Motor neuron (in vitro differentiated cells): ENCODE measurements at regions not wholly inside any gene's neighbourhood (a gene's known extent, or its start where the extent isn't known, plus 50 kb on each side); places are given as distances from the start of the nearest gene placed in this dataset.

ENCODE experiments used
- ATAC-seq, 8 experiments: fragments of 200-7000 bp; cut with Tn5 transposase; replicated peaks in 6 of 8; 2 replicates each; pipeline ENCODE4 v1.8.0; 2021; ENCODE audit warnings: mild to moderate bottlenecking in 8 of 8, moderate library complexity in 8 of 8
- H3K27ac ChIP-seq, 2 donors: fragments of 250-450 bp; sonication (Bioruptor Pico); 2 replicates each; pipeline ENCODE4 v1.9.0; 2021; ENCODE audit warnings: antibody characterized with exemption in 2 of 2, mild to moderate bottlenecking in 2 of 2, moderate library complexity in 1 of 2
- H3K4me1 ChIP-seq, 2 donors: fragments of 250-450 bp; sonication (Bioruptor Pico); replicated peaks in 1 of 2; 2 replicates each; pipeline ENCODE4 v1.6.1; 2021; ENCODE audit warnings: antibody characterized with exemption in 2 of 2, mild to moderate bottlenecking in 2 of 2, moderate library complexity in 1 of 2
- H3K4me3 ChIP-seq, 5 donors: fragments of 250-450 bp; sonication (Bioruptor Pico); 2 replicates each; pipeline ENCODE4 v1.9.0; 2021; ENCODE audit warnings: antibody characterized with exemption in 5 of 5, mild to moderate bottlenecking in 5 of 5, moderate library complexity in 4 of 5
- WGBS, 10 experiments: fragments of 450-650 bp; shearing (Covaris generic); methylation state at CpG; one replicate each; pipeline ENCODE4 v1.0.0; 2022; 5-methylcytosine and 5-hydroxymethylcytosine counted together
- in situ Hi-C, 9 experiments: fragments of 400-800 bp; cut with MboI; loops; one replicate each; pipeline ENCODE4 v1.15.0; 2021; ENCODE audit warnings: low sequenced_read_pairs in 9 of 9, low pct_unique_long_range_greater_than_20kb in 2 of 9; ENCODE audit not compliant: unreplicated experiment in 9 of 9

DNA sequence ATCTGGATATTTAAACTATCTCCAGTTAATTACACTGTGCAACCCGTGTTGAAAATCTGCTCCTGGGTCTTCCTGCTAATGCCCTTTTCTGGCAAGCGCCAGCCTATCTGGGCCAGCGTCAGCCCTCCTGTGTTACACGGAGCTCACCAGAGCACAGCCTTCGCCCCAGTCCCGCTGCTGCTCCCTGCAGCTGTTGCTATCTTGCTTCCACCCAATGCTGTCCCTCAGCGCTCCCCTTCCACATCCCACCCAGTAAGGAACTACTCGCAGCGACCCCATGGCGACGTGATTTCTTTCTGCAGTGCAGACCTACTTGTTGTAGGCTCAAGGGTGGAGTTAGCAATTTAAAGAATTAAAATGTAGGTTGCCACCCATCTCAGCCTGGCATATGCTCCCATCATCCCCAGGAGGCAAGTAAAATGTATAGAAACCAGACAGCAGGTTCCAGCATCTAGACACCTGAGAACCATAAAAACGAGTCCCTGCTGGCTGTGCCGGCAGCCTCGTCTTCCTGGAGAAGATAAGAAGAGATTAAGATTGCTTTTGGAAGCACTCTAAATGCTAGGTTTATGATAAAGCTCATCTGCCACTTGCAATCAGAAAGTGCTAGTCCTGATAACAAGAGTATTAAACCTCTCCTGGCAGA is 254.3 kb upstream of the FOXQ1 start:
- in situ Hi-C loops, result no loop called here
- H3K4me3 ChIP-seq, result no peak overlapping the region
- no peak for ATAC-seq
- no peak overlapping the region for H3K27ac ChIP-seq
- WGBS, 10 experiments, result 47 to 90% (median 76%) methylated on average over 1 to 13 of the region's 14 CpGs; no CpG with 5 or more reads in 3 of the 10 experiments
- H3K4me1 ChIP-seq, result no peaks in the 10 kb centered on the region

DNA sequence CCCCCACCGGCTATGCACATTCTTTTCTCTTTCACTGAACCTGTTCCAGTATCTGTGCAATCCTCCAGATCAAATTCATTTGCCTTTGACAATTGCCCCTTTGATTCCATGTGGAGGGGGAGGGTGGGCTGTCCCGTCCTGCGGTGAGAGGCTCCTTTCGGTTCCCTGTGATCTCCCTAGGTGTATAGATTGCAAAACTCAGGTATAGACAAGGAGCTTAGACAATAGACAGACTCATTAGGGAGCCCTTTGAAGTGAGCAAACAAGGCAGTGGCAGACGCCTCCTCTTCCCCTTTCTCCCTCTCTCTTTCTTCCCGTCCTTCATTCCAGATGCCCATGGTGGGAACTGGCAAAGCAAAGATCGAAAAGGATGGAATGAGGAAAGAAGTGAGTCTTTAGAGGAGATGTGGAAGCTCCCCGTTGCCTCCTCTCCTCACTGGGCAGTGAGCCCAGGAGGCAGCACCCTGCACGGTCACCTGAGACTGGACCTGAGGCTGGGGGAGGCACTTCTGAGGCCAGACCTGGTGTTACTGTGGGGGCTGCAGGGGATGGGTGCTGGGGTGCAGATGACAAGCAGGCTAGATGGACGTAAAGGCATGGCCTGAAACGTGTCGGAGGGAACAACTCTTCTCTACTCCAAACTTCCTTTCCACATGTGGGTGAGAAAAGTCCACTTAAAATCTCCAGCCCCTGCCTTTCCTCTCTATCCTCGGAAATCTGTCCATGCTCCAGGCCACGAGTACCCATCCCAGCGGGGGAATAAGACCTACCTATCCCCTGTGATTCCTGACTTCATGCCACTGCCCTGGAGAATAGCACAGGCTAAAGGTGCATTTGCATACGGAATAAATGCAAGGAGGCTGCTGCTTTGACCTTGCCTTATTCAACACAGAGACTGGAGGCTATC is 256.6 kb upstream of the FOXQ1 start:
- 37 to 80% (median 55%) methylated on average over 1 to 9 of the region's 16 CpGs; no CpG with 5 or more reads in 1 of the 10 experiments for WGBS, 10 experiments

DNA sequence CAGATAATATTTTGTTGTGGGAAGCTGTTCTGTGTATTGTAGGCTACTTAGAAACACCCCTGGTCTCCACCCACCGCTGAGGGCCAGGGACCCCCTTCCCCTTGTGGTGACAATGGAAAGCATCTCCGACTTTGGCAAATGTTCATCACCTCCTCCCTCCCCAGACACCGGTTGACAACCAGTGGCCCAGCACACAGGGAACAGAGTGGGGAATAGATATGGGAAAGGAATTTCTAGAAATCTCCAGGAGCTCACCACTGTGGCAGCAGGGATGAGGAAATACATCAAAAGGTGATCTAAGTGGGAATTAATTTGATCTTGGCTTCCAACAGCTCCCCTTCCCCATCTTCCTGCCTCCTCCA is 257.3 kb upstream of the FOXQ1 start:
- H3K4me1 ChIP-seq, result no peaks in the 10 kb centered on the region
- 20 to 100% (median 80%) methylated on average over 1 to 2 of the region's 3 CpGs; no CpG with 5 or more reads in 3 of the 10 experiments for WGBS, 10 experiments
- H3K27ac ChIP-seq, result no peak overlapping the region
- ATAC-seq, result no peak
- H3K4me3 ChIP-seq, result no peak overlapping the region
- in situ Hi-C loops, result no loop called here

More for the DNA sequence above, 256.6 kb upstream of the FOXQ1 start:
- Histone ChIP-seq H3K27ac (no peak overlapping the region), H3K4me1 (no peaks in the 10 kb centered on the region), H3K4me3 (no peak overlapping the region)
- in situ Hi-C loops, result no loop called here
- ATAC-seq, result no peak

DNA sequence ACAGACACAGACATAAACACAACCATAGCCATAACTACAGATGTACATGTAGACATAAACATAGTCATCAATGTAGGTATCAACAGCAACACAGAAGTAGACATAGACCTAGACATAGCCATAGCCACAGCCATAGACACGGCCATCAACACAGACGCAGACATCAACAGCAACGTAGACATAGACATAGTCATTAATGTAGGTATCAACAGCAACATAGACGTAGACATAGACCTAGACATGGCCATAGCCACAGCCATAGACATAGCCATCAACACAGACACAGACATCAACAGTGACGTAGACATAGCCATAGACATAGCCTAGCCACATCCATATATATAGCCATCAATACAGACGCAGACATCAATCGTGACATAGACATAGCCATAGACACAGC is 258.3 kb upstream of the FOXQ1 start:
- no peak for ATAC-seq
- Histone ChIP-seq H3K4me1 (no peaks in the 10 kb centered on the region), H3K4me3 (no peak overlapping the region), H3K27ac (no peak overlapping the region)
- in situ Hi-C loops, result no loop called here
- WGBS, 10 experiments, result 44 to 68% (median 58%) methylated on average over 4 to 7 of the region's 7 CpGs

DNA sequence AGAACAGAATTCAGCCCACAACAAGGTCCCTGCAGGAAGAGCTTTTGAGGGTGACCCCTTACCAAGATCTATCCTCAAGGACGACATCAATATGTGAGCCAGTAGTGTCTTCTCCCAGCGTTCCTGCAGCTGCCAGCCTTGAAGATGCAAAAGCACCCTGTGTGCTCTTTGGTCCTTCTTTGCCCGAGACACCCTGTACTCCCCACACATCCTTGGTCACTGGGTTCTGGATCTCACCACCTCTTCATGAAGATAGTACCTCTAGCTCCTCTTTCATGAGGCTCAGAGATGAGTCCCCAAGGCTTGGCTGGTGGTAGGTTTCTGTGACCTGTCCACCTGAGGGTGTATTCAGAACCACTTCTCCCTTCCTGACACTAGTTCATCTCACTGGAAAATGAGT is 259.6 kb upstream of the FOXQ1 start:
- no peaks in the 10 kb centered on the region for H3K4me1 ChIP-seq
- no peak overlapping the region for H3K4me3 ChIP-seq
- ATAC-seq, result no peak
- in situ Hi-C loops, result no loop called here
- no peak overlapping the region for H3K27ac ChIP-seq
- 14 to 75% (median 60%) methylated on average over 1 to 2 of the region's 3 CpGs; no CpG with 5 or more reads in 5 of the 10 experiments for WGBS, 10 experiments

DNA sequence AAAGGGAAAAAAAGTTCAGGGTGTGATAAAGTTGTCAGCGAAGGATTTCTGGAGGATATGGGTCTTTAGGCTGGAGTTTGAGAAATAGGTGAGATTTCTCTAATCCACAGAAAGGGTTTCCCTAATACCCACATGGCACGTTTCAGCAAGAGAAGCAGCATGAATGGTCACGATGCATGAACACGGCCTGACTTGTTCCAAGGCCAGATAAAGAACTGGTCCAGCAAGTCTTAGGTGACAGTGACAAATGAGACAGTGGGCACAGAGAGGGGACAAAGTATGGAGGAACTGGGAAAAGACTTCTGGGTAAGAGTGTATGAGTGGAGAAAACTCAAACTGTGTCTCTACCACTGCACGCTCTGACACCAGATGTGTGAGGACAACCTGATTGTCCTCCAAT is 262.0 kb upstream of the FOXQ1 start:
- Histone ChIP-seq H3K27ac (no peak overlapping the region), H3K4me1 (no peaks in the 10 kb centered on the region), H3K4me3 (no peak overlapping the region)
- in situ Hi-C loops, result no loop called here
- WGBS, 10 experiments, result 32 to 80% (median 73%) methylated on average over 1 to 5 of the region's 5 CpGs; no CpG with 5 or more reads in 2 of the 10 experiments
- ATAC-seq, result no peak

DNA sequence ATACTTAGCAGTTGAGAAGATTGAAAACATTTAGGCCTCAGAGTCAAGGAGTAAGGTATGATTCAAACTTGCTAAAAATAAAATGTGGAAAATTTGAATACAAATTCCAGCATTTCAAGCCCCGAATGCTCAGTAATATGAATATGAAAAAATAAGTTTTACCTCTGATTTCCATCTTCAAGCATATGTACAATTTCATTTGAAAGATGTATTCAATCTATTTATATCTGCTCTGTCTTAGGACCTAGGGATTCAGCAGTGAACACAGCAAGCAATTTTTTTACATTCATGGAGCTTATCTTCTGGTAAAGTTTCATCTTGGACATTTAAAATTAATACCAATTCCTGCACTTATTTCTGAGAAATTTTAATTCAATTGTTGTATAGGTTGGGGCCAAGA is 262.7 kb upstream of the FOXQ1 start:
- no peaks in the 10 kb centered on the region for H3K4me1 ChIP-seq
- in situ Hi-C loops, result no loop called here
- 0 to 82% (median 38%) methylated on average over 1 of the region's 1 CpG for WGBS, 10 experiments
- H3K27ac ChIP-seq, result no peak overlapping the region
- peak in 1 of 8 experiments; percentile 94 for ATAC-seq
- no peak overlapping the region for H3K4me3 ChIP-seq

DNA sequence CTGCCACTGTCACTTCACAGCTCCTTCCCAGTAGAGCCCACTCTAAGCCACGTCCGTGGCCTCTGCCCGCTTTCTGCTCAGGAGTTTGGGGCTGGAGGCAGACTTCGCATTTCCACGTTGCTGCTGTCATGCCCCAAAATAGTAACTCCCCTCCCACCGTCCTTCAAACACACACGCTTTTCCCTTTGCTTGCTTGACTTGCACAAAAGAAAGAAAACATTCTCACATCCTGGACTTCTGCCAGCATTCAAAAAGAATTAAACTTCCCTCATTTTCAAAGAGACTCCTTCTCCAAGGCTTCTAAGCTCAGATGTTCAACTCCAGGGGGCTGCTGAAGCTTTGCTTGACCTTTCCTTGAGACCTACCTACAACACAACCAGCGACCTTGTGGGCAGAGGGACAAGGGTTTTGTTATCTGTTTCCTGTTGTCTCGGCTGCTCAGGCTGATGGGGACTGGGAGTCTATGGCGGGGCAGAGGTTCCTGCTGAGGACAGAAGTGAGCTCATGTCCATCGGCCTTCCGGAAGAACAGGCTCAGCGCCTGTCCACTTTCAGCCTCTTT is 263.8 kb upstream of the FOXQ1 start:
- H3K27ac ChIP-seq, result no peak overlapping the region
- no peak for ATAC-seq
- WGBS, 10 experiments, result 38 to 100% (median 73%) methylated on average over 2 to 12 of the region's 13 CpGs; no CpG with 5 or more reads in 1 of the 10 experiments

DNA sequence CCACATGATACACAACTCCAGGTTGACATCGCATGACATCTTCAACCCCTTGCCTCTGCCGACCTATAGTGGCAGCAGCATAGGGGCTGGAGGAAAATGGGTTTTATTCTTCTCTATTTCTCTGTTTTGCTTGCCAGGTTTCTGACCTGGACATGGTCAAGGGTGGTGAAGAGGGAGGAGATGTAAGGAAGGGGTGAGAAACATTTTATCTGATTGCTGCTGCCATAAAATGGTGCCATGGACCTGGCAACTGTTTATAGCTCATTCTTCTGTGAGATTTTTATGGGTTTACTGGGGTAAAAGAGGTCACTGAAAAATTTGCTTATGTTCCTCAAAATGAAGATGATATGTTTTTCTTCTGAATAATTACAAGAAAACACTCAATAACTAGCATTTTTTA is 266.7 kb upstream of the FOXQ1 start:
- Histone ChIP-seq H3K4me1 (no peaks in the 10 kb centered on the region), H3K4me3 (no peak overlapping the region), H3K27ac (no peak overlapping the region)
- ATAC-seq, result no peak
- in situ Hi-C loops, result no loop called here
- 37 to 100% (median 58%) methylated on average over 1 to 2 of the region's 2 CpGs; no CpG with 5 or more reads in 4 of the 10 experiments for WGBS, 10 experiments

More for the DNA sequence above, 263.8 kb upstream of the FOXQ1 start:
- no peaks in the 10 kb centered on the region for H3K4me1 ChIP-seq
- H3K4me3 ChIP-seq, result no peak overlapping the region
- in situ Hi-C loops, result no loop called here

DNA sequence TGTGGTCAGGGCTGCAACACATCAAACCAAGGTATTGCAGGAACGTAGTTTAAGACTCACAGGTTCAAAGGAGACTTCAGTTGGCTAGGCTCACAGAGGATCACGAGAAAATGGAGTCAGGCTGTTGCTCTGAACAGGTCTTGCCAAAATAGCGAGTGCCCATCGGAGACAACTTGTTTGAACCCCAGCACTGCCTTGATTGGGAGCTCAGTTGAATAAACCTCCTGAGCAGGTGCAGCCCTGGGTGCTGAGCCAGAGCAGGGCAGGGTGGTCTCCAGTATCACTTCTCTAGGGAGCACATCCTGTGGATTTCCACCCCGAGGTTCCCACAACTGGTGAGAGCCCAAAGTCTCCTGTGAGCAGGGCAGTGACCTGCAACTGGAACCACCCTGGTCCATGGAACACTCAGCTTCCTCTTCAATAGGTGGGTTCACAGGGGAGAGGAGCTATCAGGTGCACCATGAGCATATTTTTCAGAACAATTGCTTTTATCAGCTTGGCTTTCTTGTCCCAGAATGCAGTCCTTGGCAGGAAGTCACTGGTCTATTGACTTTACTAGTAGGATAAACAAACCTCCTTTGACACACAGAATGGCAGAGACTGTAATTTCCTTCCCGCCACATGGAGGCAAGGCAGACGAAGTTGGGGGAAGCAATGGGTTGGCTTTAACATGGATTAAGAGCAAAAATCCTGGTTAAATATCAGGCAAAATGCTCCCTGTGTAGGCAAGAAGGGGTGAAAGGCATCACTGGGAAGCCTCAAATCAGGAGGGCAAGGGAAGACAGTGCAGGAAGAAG is 267.7 kb upstream of the FOXQ1 start:
- in situ Hi-C loops, result no loop called here
- ATAC-seq, result peak in 1 of 8 experiments; percentile 62
- Histone ChIP-seq H3K4me3 (no peak overlapping the region), H3K4me1 (no peaks in the 10 kb centered on the region), H3K27ac (no peak overlapping the region)
- WGBS, 10 experiments, result 17 to 67% (median 53%) methylated on average over 1 to 6 of the region's 7 CpGs

DNA sequence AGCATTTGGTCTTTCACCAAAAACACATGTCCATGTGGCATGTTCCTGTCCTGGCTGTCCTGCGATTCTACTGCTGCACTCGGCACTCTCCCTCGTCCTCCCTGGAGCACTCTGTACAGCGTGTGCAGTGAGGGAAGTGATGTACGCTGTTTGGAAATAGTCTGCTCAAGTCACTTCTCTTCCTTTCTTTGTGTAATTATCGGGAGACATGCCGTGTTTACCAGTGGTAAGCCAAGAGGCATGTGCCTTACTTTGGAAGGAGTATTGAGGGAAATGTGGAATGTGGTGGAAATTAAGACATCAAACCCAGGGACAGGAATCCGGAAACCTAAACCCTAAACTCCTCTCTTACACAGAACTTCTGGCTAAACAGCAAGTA is 268.5 kb upstream of the FOXQ1 start:
- in situ Hi-C loops, result no loop called here
- WGBS, 10 experiments, result 0 to 87% (median 54%) methylated on average over 1 to 7 of the region's 8 CpGs; no CpG with 5 or more reads in 2 of the 10 experiments
- no peak overlapping the region for H3K27ac ChIP-seq
- no peak overlapping the region for H3K4me3 ChIP-seq
- ATAC-seq, result no peak
- no peaks in the 10 kb centered on the region for H3K4me1 ChIP-seq

DNA sequence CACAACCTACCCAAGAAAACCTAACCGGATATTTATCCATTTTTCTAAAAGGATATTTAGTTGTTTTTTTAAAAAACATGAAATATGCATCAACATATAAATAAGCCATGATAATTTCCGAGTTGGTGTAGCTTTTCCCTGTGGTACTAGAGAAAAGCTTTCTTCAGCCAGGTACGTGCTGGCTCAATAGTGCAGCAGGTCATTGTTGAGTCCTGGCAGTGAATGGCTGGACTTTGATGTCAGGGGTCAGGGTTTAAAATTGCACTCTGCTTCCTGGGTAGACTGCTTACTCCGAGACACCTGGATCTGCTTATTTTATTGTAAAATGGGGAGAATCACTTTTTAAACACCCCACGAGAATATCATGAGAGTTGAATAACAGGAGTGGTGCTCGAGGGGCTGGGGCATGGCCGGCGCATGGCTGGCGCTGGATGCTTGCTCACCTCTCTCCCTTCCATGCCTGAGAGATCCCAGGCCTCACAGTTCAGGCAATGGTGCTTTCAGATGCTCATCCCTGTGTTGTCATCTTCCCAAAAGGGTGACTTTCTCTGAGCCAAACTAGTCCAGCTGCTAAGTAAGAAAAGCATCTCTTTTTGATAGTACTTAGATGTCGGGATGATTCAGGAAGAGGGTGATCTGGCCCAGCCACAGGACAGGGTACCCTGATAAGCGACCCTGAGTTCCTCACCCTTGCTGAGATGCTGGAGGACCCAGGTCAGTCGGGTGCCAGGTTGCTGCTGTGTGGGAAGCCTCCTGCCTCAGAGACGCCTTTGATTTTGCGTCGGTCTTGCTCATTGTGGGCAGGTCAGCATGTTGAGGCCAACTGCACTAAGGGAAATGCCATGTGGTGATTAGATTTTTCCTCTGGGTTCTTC is 269.1 kb upstream of the FOXQ1 start:
- no peaks in the 10 kb centered on the region for H3K4me1 ChIP-seq
- H3K4me3 ChIP-seq, result no peak overlapping the region
- ATAC-seq, result no peak
- in situ Hi-C loops, result no loop called here
- no peak overlapping the region for H3K27ac ChIP-seq
- WGBS, 10 experiments, result 28 to 77% (median 69%) methylated on average over 2 to 9 of the region's 15 CpGs
